HuH-7 (cell line): ENCODE measurements at regions not wholly inside any gene's neighbourhood (a gene's known extent, or its start where the extent isn't known, plus 50 kb on each side); places are given as distances from the start of the nearest gene placed in this dataset.
"Not testable (repeated sequence)": the region's sequence is repeated elsewhere in the genome, so short reads cannot be mapped to it uniquely, and the experiment has no call there.

ENCODE experiments used
- DNase-seq: peaks from one replicate; pipeline ENCODE4 v3.0.0; 2011; ENCODE audit warnings: low spot score

- DNase-seq, result no peak
Observed at GRCh38 chr7:125383324-125383723, 453.7 kb upstream of the POT1 start.

- no peak for DNase-seq
Observed at GRCh38 chr7:125382401-125382800, 452.8 kb upstream of the POT1 start.

DNA sequence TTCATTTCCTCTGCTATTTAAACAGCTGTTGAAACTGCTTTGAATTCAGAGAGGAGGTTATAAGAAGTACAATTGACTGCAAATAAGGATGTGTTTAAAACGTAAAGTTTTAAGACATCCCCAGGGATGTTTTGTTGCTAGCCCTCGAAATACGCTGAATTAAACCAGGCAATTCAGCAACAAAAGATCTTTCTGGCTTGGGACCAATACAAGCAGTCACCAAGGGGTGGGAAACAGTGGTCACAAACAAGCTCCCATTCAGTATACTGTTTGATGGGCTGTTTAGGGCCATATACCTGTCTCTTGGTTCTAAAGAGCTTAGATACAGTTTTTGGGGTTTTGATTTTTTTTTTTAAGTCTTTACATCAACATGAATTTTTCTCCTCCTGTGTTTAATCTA is 446.3 kb upstream of the POT1 start:
- DNase-seq, result no peak

DNA sequence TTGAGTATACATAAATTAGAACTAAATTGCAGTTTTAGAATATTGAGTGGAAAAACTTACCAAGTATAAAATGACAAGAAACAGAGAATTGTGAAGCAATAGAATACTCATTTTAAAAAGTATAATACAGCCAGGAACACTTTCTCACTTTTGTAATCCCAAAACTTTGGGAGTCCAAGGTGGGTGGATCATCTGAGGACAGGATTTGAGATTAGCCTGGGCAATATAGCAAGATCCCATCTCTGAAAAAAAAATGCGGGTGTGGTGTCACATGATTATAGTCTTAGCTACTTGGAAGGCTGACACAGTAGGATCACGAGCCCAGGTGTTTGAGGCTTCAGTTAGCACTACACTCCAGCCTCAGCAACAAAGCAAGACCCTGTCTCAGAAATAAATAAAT is 440.9 kb upstream of the POT1 start:
- no peak for DNase-seq

DNA sequence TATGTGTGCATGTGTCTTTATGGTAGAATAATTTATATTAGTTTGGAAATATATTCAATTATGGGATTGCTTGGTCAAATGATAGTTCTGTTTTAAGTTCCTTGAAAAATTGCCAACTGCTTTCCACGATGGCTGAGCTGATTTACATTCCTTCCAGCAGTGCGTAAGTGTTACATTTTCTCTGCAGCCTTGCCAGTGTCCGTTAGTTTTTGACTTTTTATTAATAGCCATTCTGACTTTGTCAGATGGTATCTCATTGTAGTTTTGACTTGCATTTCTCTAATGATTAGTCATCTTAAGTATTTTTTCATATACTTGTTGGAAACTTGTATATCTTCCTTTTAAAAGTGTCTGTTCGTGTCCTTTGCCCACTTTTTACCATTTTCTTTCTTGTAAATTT is 434.2 kb upstream of the POT1 start:
- no peak for DNase-seq

GRCh38 chr7:125358551-125359167 is 429.0 kb upstream of the POT1 start:
- no peak for DNase-seq

DNA sequence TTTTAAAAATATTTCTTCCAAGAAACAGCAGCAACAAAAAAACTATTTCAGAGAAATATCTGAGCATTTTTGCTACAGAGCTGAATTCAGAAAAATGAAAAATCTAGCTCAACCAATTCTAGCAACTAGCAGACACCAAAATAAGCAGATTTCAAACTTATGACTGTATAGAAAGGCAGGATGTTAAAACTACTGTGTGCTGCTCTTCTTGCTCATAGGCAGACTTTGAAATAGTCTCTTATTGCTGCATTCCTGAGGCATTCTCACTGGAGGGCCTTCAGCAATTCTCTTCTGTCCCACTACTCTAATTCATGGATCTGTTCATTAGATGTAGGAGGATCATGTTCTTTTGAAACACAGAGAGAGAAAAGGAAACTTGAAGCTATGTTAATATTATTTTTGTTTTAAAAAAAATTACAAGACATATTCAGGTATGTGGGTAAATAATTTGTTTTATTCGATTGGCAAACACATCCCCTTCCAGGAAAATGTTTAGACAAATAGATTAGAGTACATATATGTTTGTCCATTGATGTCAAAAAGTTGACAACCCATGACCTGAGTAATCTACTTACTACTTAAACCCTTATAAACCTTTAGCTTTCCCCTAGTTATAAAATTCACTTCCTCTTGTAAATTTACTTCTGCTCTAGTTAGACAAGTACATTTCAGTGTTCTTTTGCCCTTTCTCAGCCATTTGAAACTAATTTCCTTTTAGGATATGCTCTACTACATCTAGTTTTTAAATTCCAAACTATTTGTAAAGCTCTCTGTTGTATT is 428.2 kb upstream of the POT1 start:
- no peak for DNase-seq

DNA sequence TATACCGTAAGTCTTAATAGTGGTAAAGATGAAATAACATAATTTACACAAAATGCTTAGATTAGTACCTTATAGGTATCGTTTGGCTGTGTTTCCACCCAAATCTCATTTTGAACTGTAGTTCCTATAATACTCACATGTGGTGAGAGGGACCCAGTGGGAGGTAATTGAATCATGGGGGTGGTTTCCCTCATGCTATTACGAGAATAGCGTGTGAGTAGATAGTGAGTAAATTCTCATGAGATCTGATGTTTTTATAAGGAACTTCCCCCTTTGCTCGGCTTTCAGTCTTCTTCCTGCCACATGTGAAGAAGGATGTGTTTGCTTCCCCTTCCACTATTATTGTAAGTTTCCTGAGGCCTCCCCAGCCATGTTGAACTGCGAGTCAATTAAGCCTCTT is 426.3 kb upstream of the POT1 start:
- no peak for DNase-seq

DNA sequence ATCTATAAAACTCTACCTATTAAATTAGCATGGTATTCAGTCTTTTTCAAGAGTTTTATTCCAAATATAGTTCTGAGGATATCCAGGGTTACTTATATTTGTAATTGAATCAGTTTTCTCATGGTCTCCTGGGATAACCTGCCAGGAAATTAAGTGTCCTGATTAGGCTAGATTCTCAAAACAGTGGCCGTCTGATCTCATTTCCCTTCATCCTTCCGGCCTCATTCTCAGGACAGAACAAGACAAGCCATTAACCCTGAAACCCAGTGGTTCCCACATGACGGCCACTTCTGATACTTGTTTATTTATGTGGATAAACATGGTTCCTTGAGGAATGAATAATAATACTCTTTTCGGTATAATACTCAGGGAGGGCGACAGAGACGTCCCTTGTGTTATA is 417.6 kb upstream of the POT1 start:
- no peak for DNase-seq

DNA sequence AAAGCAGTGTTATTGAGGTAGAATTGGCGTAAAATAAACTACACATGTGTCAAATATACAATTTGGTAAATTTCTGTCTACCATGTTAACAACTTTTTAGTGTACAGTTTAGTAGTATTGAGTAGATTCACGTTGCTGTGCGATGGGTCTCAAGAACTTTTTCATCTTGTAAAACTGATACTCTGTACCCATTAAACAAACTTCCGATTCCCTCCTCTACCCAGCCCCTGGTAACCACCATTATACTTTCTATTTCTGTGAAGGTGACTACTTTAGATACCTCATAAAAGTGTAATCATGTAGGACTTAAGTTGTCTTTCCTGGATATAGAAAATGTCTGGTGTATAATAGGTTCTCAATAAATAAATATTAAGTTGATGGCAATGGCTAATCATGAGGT is 408.5 kb upstream of the POT1 start:
- DNase-seq, result no peak

DNA sequence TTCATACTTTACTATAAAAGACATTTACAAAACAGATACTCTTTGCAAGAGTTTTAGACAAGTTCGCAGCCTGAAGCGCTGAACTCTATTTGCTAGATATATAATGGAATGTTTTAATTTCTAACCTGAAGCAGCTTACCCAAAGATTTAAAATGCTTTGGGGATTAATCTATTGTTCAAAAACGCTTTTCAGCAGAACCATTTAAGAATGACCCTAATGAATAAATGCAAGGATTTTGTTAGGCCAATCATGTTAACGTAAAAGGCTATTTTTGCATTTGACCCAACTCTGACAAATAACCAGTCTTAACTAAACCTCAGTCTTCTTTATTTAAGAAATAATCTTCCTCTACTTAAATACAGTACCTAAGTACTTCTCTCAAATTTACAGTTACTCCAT is 406.7 kb upstream of the POT1 start:
- DNase-seq, result no peak

GRCh38 chr7:125326666-125327255 is 397.1 kb upstream of the POT1 start:
- no peak for DNase-seq

- DNase-seq, result peak; percentile 15
Observed at GRCh38 chr7:125316466-125316865, 386.8 kb upstream of the POT1 start.

- no peak for DNase-seq
Observed at GRCh38 chr7:125299003-125299765, 369.6 kb upstream of the POT1 start.

DNA sequence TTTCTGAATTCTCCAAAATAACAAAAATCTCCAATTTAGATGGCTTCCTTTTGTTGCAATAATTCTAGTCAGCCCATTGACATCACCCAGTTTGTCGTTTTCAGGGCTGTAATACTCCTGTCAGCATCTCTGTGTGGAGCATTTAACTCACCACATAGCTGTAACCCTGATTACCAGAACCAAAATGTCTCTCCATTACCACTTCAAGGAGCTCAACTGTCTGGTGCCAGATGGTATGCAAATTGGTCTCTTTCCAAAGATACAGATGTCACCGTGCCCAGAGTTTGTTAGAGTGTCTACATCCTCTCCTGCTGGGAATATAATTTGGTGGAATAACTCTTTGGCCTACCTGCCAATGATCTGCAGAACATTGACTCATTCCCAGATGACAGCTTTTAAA is 350.3 kb upstream of the POT1 start:
- DNase-seq, result no peak

DNA sequence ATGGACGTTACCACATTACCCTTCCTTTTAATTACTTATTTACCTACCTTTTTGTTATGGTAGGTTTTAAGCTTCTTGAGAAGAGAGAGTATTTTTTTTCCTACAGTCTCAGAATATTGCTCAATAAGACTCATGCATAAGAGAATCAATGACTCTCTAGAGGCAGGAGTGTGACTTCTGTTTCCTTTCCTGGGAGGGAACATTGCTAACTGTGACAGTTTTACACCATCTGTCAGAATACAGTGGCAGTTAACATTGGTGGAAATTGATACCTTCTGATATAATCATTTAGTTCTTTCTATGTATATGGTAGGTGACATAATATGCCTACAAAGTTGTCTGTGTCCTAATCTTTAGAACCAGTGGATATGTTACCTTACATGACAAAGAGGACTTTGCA is 348.7 kb upstream of the POT1 start:
- DNase-seq, result no peak

GRCh38 chr7:125274742-125275141 is 345.1 kb upstream of the POT1 start:
- not testable (repeated sequence) for DNase-seq

GRCh38 chr7:125264174-125264856 is 334.7 kb upstream of the POT1 start:
- DNase-seq, result not testable (repeated sequence)

DNA sequence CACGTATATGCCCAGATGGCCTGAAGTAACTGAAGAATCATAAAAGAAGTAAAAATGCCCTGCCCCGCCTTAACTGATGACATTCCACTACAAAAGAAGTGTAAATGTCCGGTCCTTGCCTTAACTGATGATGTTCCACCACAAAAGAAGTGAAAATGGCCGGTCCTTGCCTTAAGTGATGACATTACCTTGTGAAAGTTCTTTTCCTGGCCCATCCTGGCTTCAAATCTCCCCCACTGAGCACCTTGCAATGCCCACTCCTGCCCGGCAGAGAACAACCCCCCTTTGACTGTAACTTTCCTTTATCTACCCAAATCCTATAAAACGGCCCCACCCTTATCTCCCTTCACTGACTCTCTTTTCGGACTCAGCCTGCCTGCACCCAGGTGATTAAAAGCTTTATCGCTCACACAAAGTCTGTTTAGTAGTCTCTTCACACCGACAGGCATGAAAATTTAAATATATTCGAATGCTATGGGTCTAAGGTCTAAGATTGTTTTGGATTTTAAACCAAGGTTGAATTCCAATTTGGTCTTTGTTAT is 329.3 kb upstream of the POT1 start:
- not testable (repeated sequence) for DNase-seq

DNA sequence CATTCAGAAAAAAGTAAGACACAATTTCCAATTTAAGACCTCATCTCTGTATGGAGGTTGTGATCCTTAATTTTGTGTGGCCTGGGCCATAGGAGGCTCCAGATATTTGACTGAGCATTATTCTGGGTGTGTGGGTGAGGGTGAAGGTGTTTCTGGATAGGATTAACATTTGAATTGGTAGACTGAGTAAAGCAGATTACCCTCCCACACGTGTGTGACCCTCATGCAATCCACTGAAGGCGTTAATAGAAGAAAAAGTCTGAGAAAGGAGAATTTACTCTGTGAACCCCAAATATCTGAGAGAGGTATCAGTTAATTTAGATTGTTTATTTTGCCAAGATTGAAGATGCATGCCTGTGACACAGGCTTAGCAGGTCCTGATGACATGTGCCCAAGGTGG is 328.0 kb upstream of the POT1 start:
- DNase-seq, result no peak

DNA sequence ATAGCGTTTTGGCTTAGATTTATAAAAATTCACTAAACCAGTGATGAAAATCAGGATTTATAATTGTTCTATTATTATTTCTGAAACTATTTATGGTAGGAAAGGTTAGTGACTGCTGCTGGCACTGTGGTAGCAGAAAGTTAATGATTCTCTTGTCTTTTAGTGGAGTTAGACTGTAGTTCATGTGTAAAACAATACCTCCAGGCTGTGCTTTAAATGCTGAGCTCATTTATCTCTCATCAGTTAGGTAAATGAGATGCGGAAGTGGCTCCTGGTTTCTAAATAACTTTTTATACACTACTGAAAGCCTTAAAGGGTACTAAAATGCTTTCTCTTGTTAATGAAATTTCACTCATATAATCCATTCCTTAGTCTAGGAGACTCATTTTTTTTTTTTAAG is 326.8 kb upstream of the POT1 start:
- no peak for DNase-seq

DNA sequence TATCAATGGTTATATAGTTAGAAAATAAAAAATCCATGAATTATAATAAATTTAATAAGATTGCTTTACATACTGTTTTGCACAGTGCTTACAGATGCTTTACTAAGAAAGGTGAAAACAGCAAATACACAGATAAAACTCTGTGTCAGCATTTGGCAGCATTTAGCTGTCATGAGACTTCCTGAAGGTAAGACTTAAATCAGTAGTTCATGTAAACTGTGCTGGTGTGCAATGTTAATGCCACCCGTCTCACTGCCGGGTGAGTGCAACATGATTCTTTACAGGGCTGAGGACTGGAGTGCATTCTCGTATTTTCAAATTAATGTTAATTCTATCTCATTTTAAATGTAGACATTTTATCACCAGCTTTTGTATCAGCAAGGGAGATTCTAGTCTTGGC is 326.2 kb upstream of the POT1 start:
- DNase-seq, result no peak
